T-cell (primary cell): ENCODE measurements at regions not wholly inside any gene's neighbourhood (a gene's known extent, or its start where the extent isn't known, plus 50 kb on each side); places are given as distances from the start of the nearest gene placed in this dataset.

Experiments used
- ATAC-seq, 4 experiments: fragments of 200-7000 bp in 3 of 4; fragments of 150-1000 bp in 1 of 4; cut with Tn5 transposase; replicated peaks in 1 of 4; 1 replicate in 3 of 4; 2 replicates in 1 of 4; pipeline ENCODE4 v1.10.0; 2021; ENCODE audit warnings: moderate library complexity in 3 of 4, mild to moderate bottlenecking in 2 of 4, moderate number of reproducible peaks in 1 of 4
- CTCF ChIA-PET, 2 donors: fragments of 300-600 bp; sonication (Branson Sonifier 250); formaldehyde crosslinking; loops; one replicate each; lab custom pipeline; 2022; ENCODE audit warnings: antibody characterized with exemption in 2 of 2; lab: Charles Lee
- POLR2A ChIA-PET, 2 donors: fragments of 300-600 bp; sonication (Branson Sonifier 250); formaldehyde crosslinking; loops; one replicate each; lab custom pipeline; 2022; ENCODE audit warnings: antibody characterized with exemption in 2 of 2; lab: Charles Lee
- DNase-seq, 35 experiments: peaks; one replicate each; pipeline versions ENCODE4 v3.0.0 to v3.0.0-alpha.2; 2013 to 2023
- H3K27ac ChIP-seq: one replicate; pipeline ENCODE4 v1.5.1; 2013; ENCODE audit warnings: low read length
- H3K27me3 ChIP-seq, 2 experiments: replicated peaks in 1 of 2; 1 replicate in 1 of 2; 2 replicates in 1 of 2; pipeline versions ENCODE4 v1.6.1 to v1.7.0; 2013; ENCODE audit warnings: low read length in 1 of 2, mixed read lengths in 1 of 2; ENCODE audit not compliant: control insufficient read depth in 2 of 2, insufficient read depth in 2 of 2; ENCODE audit errors: extremely low read depth in 1 of 2
- H3K36me3 ChIP-seq, 2 donors: 1 replicate in 1 of 2; 2 replicates in 1 of 2; pipeline versions ENCODE4 v1.6.1 to v1.7.0; 2013; ENCODE audit warnings: low read length in 1 of 2; ENCODE audit not compliant: control insufficient read depth in 2 of 2, insufficient read depth in 1 of 2; ENCODE audit errors: extremely low read depth in 1 of 2
- H3K4me1 ChIP-seq, 2 experiments: 1 replicate in 1 of 2; 2 replicates in 1 of 2; pipeline versions ENCODE4 v1.6.1 to v1.7.0; 2013; ENCODE audit warnings: low read length in 2 of 2, mixed read lengths in 1 of 2; ENCODE audit not compliant: insufficient read depth in 2 of 2, control insufficient read depth in 1 of 2; ENCODE audit errors: extremely low read depth in 1 of 2
- H3K4me3 ChIP-seq, 2 donors: 1 replicate in 1 of 2; 2 replicates in 1 of 2; pipeline versions ENCODE4 v1.5.1 to v1.7.0; 2013; ENCODE audit warnings: mild to moderate bottlenecking in 2 of 2, low read length in 1 of 2, moderate library complexity in 1 of 2; ENCODE audit not compliant: control insufficient read depth in 1 of 2; ENCODE audit errors: extremely low read depth in 1 of 2
- H3K9me3 ChIP-seq: 2 replicates; pipeline ENCODE4 v1.7.0; 2013
- H3K27ac Mint-ChIP-seq, 2 donors: one replicate each; pipeline ENCODE4 v1.8.0; 2020 to 2021; ENCODE audit warnings: mild to moderate bottlenecking in 2 of 2, mixed read lengths in 2 of 2
- H3K27me3 Mint-ChIP-seq, 2 donors: one replicate each; pipeline ENCODE4 v1.8.0; 2021 to 2022; ENCODE audit warnings: mixed read lengths in 2 of 2
- H3K36me3 Mint-ChIP-seq: one replicate; pipeline ENCODE4 v1.8.0; 2021; ENCODE audit warnings: mixed read lengths
- H3K4me1 Mint-ChIP-seq, 3 donors: one replicate each; pipeline ENCODE4 v1.8.0; 2020 to 2022; ENCODE audit warnings: mixed read lengths in 3 of 3, mild to moderate bottlenecking in 1 of 3
- H3K4me3 Mint-ChIP-seq, 3 donors: one replicate each; pipeline ENCODE4 v1.8.0; 2020 to 2022; ENCODE audit warnings: mild to moderate bottlenecking in 3 of 3, mixed read lengths in 3 of 3, moderate library complexity in 3 of 3
- H3K9me3 Mint-ChIP-seq, 3 donors: one replicate each; pipeline ENCODE4 v1.8.0; 2020 to 2022; ENCODE audit warnings: mixed read lengths in 3 of 3
- WGBS: methylation state at CpG from one replicate; pipeline ENCODE4 v1.1.5; 2013; ENCODE audit warnings: missing lambda C conversion rate; ENCODE audit not compliant: insufficient coverage; 5-methylcytosine and 5-hydroxymethylcytosine counted together

GRCh38 chr1:219476716-219477115 lies 136.2 kb downstream of the ZC3H11B start:
- Histone ChIP-seq H3K27me3 (no peaks in the 10 kb centered on the region), H3K9me3 (no peaks in the 10 kb centered on the region), H3K27ac (no peak overlapping the region), H3K36me3 (no peaks in the 10 kb centered on the region), H3K4me3 (no peak overlapping the region), H3K4me1 (no peaks in the 10 kb centered on the region)
- no peak overlapping the region for H3K4me3 Mint-ChIP-seq
- H3K4me1 Mint-ChIP-seq: no peaks in the 10 kb centered on the region
- no peaks in the 10 kb centered on the region for H3K27me3 Mint-ChIP-seq
- no CpG with 5 or more reads among the region's 1 CpG for WGBS
- DNase-seq: no peak
- H3K9me3 Mint-ChIP-seq: peaks cover 0 to 2% (median 0%) of the 10 kb centered on the region in 3 donors
- ChIA-PET POLR2A (no interaction called here), CTCF (interaction anchor here in 1 of 2 donors (0.7 kb wide), 1 partner anchor 1226 kb away, joined by 3 read pairs; no protein-coding TSS in a partner anchor)
- no peaks in the 10 kb centered on the region for H3K36me3 Mint-ChIP-seq
- no peak overlapping the region for H3K27ac Mint-ChIP-seq
- no peak for ATAC-seq

- Mint-ChIP-seq H3K4me1 (no peaks in the 10 kb centered on the region), H3K27me3 (no peaks in the 10 kb centered on the region), H3K4me3 (no peak overlapping the region), H3K9me3 (peaks cover 0 to 2% (median 0%) of the 10 kb centered on the region in 3 donors), H3K36me3 (no peaks in the 10 kb centered on the region), H3K27ac (no peak overlapping the region)
- no peaks in the 10 kb centered on the region for H3K27me3 ChIP-seq
- ATAC-seq (no peak), DNase-seq (no peak)
- ChIA-PET CTCF (no interaction called here), POLR2A (no interaction called here)
- H3K9me3 ChIP-seq: no peaks in the 10 kb centered on the region
- H3K36me3 ChIP-seq: no peaks in the 10 kb centered on the region
- no peak overlapping the region for H3K27ac ChIP-seq
- no CpG with 5 or more reads among the region's 2 CpGs for WGBS
- H3K4me1 ChIP-seq: no peaks in the 10 kb centered on the region
- no peak overlapping the region for H3K4me3 ChIP-seq
These were observed 136.8 kb downstream of the ZC3H11B start for GRCh38 chr1:219476116-219476515.

GRCh38 chr1:219472596-219472995 lies 140.3 kb downstream of the ZC3H11B start:
- no peaks in the 10 kb centered on the region for H3K9me3 ChIP-seq
- Mint-ChIP-seq H3K4me1 (no peaks in the 10 kb centered on the region), H3K36me3 (no peaks in the 10 kb centered on the region), H3K4me3 (no peak overlapping the region), H3K27me3 (no peaks in the 10 kb centered on the region), H3K27ac (no peak overlapping the region), H3K9me3 (peaks cover 0 to 2% (median 0%) of the 10 kb centered on the region in 3 donors)
- H3K27me3 ChIP-seq: no peaks in the 10 kb centered on the region
- H3K27ac ChIP-seq: no peak overlapping the region
- DNase-seq (no peak), ATAC-seq (no peak)
- H3K4me3 ChIP-seq: no peak overlapping the region
- 83% methylated on average over 1 of the region's 2 CpGs for WGBS
- no peaks in the 10 kb centered on the region for H3K4me1 ChIP-seq
- POLR2A ChIA-PET: no interaction called here
- no peaks in the 10 kb centered on the region for H3K36me3 ChIP-seq
- CTCF ChIA-PET: no interaction called here

- H3K27me3 Mint-ChIP-seq: no peaks in the 10 kb centered on the region
- H3K4me1 ChIP-seq: no peaks in the 10 kb centered on the region
- H3K4me3 Mint-ChIP-seq: no peak overlapping the region
- no peaks in the 10 kb centered on the region for H3K9me3 ChIP-seq
- H3K36me3 ChIP-seq: no peaks in the 10 kb centered on the region
- H3K4me1 Mint-ChIP-seq: no peaks in the 10 kb centered on the region
- DNase-seq: no peak
- no peak overlapping the region for H3K4me3 ChIP-seq
- no peaks in the 10 kb centered on the region for H3K9me3 Mint-ChIP-seq
- H3K27ac ChIP-seq: no peak overlapping the region
- ATAC-seq: no peak
- H3K27ac Mint-ChIP-seq: no peak overlapping the region
- ChIA-PET POLR2A (no interaction called here), CTCF (no interaction called here)
- 78% methylated on average over 1 of the region's 2 CpGs for WGBS
- H3K27me3 ChIP-seq: no peaks in the 10 kb centered on the region
- H3K36me3 Mint-ChIP-seq: no peaks in the 10 kb centered on the region
These were observed 145.4 kb downstream of the ZC3H11B start for GRCh38 chr1:219467524-219467923.

- no peaks in the 10 kb centered on the region for H3K27me3 Mint-ChIP-seq
- POLR2A ChIA-PET: no interaction called here
These were observed 146.1 kb downstream of the ZC3H11B start for GRCh38 chr1:219466766-219467165.

GRCh38 chr1:219465212-219466093 lies 147.5 kb downstream of the ZC3H11B start:
- WGBS: 78% methylated on average over 1 of the region's 7 CpGs
- Mint-ChIP-seq H3K36me3 (no peaks in the 10 kb centered on the region), H3K4me3 (no peak overlapping the region), H3K27me3 (no peaks in the 10 kb centered on the region), H3K27ac (no peak overlapping the region), H3K4me1 (no peaks in the 10 kb centered on the region), H3K9me3 (no peaks in the 10 kb centered on the region)
- H3K4me3 ChIP-seq: no peak overlapping the region
- ChIA-PET CTCF (no interaction called here), POLR2A (no interaction called here)
- H3K36me3 ChIP-seq: no peaks in the 10 kb centered on the region
- no peaks in the 10 kb centered on the region for H3K4me1 ChIP-seq
- no peaks in the 10 kb centered on the region for H3K27me3 ChIP-seq
- no peak for ATAC-seq
- no peaks in the 10 kb centered on the region for H3K9me3 ChIP-seq
- no peak for DNase-seq
- no peak overlapping the region for H3K27ac ChIP-seq

More at GRCh38 chr1:219466766-219467165, 146.1 kb downstream of the ZC3H11B start:
- H3K27me3 ChIP-seq: no peaks in the 10 kb centered on the region
- no peak overlapping the region for H3K4me3 ChIP-seq
- no peaks in the 10 kb centered on the region for H3K4me1 ChIP-seq
- no peak overlapping the region for H3K4me3 Mint-ChIP-seq
- ATAC-seq (no peak), DNase-seq (no peak)
- H3K9me3 Mint-ChIP-seq: no peaks in the 10 kb centered on the region
- H3K27ac ChIP-seq: no peak overlapping the region
- H3K36me3 ChIP-seq: no peaks in the 10 kb centered on the region
- H3K4me1 Mint-ChIP-seq: no peaks in the 10 kb centered on the region
- H3K27ac Mint-ChIP-seq: no peak overlapping the region
- no peaks in the 10 kb centered on the region for H3K36me3 Mint-ChIP-seq
- CTCF ChIA-PET: no interaction called here
- no peaks in the 10 kb centered on the region for H3K9me3 ChIP-seq
